HG03439 (cell line): ENCODE measurements at regions not wholly inside any gene's neighbourhood (a gene's known extent, or its start where the extent isn't known, plus 50 kb on each side); places are given as distances from the start of the nearest gene placed in this dataset.

Experiments used
- ATAC-seq: cut with Tn5 transposase; IDR thresholded peaks from one replicate; pipeline ENCODE4 v1.9.1; 2021; ENCODE audit warnings: mild to moderate bottlenecking, moderate library complexity; ENCODE audit not compliant: unreplicated experiment

DNA sequence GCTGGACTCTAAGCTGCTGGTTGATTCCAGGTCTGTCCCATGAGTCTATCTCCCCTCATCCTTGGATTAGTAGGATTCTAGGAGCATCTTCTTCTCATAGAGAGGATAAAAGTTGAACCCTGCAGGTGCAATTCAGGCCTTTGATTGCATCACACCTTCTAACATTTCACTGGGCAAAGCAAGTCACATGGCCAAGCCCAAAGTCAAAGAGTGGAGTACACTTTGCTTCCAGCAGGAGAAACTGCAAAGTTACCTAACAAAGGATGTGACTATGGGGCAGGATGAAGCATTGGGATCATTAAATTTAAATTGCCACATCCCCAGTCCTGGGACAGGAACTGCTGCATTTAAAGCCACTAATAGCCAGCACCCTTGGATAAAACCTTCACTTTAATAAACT lies 51.0 kb upstream of the EGFLAM start:
- ATAC-seq, result no peak

DNA sequence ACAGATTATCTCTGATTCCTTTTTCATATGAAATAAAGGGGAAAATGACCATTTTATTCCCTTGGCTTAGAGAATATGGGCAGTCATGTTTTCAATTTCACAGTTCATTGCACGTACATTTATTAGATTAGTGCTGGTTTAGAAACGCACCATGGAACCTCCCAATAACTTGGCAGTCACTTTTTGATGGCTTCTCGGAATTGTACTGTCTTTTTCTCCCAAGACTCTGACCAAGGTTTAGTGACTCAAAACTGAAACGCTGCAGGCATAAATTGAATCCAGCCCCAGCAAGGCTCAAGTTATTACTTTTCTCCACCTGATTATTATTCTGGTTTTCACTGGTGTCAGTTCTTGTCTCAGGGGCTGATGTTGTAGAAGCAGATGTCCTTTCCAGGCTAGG lies 55.6 kb upstream of the EGFLAM start:
- ATAC-seq, result no peak

DNA sequence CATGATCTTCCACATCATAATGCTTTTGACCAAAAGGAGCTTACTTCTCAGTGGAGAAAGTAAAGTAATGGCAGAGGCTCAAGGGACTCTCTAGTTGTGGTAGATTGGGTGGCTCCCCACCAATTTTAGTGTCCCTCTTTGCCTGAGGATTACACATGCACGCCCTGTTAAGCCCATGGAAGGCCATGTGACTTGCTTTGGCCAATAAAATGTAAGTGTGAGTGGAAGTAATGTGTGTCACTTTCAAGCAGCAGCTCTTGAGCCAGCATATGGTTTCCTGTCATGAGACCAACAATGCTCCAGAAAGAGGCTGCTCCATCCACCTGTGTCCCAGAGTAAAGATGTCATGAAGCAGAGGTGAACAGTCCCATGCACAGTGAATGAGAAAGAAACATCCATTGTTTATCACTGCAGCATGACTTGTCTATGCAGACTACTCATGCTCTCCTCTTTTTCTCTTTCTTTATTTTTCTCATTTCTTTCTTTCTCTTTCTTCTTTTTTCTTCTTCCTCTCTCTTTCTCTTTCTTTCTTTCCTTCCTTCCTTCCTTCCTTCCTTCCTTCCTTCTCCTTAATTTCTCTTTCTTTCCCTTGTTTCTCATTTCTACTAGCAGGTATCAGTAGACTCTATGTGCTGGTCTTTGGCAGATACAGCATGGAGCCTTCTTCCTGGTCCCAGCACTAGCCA lies 57.3 kb upstream of the EGFLAM start:
- no peak for ATAC-seq

DNA sequence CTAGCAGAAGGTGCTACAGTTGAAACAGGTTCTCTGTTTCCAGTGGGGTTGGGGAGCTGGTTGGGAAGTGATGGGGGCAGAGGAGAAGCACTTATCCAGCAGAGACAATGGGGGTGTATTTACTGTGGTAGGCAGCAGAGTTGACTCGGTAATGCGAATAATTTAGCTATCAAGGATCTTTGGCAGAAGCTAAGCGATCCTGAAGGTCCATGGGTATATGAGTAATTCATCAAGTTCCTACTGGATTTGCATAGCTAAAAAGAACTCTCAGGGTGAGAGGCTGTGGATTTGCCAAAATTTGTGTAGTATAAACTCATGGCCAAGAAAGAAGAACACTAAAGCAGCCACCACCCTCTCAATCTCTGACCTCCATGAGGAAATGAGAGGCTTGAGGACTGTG lies 61.2 kb upstream of the EGFLAM start:
- no peak for ATAC-seq

DNA sequence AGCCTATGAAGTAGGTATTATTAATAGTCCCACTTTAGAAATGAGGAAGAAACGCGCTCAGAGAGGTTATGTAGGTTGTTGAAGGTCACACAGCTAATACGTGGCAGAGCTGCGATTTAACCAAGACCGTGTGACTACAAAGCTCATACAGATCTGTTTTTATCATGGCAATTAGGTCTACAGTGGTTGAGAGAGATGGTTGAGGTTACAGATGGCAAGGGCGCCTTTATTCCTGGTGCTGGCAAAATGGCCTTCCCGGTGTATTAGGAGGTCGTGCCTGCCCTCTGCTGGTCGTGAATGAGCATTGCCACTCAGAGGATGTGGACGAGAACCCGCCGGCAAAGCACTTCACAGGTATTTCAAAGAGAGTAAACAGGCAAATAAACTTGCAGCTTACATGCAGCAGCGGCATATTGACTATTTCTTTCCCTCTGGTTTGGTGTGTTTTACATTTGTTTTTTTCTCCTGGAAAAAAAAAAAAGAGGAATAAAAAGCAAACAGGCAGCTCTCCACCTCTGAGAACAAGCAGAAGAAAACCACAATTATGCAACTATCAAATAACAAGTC lies 65.3 kb upstream of the EGFLAM start:
- ATAC-seq, result no peak

DNA sequence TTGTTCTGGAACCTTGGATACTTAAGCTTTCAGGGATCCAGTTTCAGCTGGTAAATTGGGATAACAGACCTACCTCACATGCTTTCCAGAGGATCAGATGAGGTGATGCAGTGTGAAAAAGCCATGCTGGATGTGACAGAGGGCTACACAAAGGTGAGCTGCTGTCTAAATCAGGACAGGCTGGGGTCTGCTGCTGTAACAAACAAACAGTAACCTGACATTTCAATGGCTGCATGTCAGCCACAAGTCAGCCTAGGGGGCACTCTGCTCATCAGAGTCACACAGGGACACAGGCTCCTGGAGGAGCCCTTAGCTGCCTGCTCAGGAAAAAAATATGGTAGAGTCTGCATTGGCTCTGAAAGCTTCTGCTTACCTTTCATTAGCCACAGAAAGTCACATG lies 66.7 kb upstream of the EGFLAM start:
- no peak for ATAC-seq

DNA sequence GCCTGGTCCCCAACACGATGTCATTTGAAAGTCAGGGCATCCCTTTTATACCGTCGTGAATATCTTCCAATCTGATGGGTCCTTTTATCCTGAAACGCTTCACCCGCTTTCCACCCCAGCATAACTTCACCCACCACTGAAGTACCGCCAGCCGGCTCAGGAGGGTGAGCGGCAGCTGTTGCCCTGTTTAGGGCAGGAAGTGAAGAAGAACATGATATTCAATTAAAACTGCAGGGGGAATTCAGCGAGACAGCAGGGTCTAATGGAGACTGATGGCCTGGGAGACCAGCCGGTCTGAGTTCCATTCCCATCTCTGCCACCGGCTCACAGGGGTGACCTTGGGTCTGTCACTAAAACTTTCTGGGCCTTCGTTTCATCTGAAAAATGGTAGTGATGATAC lies 68.2 kb upstream of the EGFLAM start:
- ATAC-seq, result no peak

DNA sequence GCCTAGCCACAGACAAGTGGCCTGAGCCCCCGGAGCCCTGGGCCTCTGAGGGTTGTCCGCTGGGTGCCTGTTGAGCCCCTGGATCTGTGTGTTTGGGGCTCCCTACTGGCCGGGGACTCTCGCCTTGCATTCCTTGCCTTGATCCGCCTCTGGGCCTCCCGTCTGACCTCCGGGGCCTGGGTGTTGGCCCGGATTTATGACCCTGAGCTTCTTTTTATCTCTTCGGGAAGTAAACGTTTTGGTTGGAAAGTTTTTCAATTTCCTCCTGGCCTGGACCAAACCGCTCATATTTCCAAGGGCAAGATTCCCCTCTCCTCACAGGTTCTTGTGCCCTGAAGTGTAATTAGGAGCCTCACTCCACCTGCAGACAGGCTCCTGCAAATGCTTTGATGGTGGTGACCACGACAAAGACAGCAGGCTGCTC lies 69.3 kb upstream of the EGFLAM start:
- no peak for ATAC-seq

DNA sequence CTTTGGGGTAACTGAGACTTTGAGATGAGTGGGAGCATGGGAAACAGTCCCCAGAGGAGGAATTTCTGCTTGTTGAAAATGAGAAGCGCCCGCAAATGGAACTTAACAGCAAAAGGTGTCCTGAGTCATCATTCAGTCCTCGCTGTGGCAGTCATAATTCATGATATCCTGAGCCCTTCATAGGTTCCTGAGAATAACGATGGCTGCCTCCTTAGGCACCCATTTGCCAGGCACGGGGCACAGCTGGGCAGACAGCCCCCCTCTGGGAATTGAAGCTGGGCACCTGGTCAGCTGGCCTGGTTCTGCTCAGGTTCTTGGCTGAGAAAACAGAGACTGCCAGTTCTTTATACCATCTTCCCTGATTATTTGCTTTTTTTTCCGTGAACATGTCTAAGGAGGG lies 69.8 kb upstream of the EGFLAM start:
- ATAC-seq, result no peak

DNA sequence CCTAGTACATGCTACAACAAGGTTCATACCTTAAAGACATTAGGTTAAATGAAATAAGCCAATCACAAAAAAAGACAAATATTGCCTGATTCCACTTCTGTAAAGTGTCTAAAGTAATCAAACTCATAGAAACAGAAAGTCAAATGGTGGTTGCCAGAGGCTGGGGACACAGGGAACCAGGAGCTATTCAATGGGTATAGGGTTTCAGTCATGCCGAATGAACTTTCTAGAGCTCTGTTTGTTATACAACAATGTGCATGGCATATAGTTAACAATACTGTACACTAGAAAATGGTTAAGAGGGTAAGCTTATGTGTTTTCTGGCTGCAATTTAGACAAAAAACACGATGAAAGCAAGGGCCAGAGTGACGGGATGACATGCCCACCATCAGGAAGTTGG lies 70.8 kb upstream of the EGFLAM start:
- ATAC-seq, result no peak

DNA sequence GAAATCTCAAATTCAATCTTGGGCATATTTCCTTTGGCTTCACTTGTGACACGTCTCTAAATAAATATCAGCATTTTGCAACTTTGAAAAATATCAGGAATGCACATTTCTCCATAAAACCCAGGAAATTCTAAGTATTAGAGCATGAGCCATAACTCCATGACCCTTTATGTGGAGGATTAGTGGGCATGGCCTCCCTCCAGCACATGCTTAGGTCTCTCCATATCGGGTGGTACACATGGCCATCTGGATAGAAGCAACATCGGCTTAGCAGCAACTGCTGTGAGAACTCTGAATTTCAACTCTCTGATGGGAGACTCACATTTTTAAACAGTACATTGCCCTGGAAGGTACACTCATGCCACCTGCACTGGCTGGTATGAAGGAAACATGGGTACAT lies 73.7 kb upstream of the EGFLAM start:
- no peak for ATAC-seq

DNA sequence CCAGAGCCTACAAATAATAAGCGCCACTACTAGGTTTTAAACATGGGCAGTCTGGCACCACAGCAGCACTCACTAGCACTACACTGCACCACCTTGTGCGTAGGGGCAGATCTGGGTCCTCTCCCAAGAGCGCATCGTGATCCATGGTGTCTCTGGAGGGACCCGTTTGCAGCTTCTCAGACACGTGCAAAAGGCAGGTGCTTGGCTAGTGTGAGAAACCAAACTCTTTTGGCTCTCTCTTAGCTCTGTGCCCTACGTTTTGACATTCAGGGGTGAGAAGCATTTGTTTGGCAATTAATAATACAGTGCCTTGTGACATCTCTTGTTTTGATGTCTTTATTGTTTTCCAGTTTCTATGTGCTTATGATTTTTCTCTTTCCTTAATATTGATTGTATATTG lies 75.4 kb upstream of the EGFLAM start:
- ATAC-seq, result no peak

DNA sequence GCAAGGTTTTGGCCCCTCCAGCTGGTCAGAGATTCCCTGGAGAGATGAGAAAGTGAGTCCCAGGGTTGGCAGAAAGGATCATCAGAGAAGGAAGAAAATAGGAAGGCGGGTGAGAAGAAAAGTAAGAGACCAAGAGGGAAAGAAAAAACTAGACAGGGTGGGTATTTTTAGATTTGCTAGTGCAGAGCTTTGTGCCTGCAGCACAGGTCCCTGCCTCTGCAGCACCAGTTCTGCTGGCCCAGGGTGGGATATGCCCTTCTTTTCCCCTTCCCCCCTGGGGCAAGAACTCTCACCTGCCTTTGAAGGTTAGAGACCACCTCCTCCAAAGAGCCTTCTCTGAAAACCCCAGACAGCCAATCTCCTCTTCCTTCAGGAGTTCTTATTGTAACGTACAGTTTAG lies 90.3 kb upstream of the EGFLAM start:
- ATAC-seq, result no peak

DNA sequence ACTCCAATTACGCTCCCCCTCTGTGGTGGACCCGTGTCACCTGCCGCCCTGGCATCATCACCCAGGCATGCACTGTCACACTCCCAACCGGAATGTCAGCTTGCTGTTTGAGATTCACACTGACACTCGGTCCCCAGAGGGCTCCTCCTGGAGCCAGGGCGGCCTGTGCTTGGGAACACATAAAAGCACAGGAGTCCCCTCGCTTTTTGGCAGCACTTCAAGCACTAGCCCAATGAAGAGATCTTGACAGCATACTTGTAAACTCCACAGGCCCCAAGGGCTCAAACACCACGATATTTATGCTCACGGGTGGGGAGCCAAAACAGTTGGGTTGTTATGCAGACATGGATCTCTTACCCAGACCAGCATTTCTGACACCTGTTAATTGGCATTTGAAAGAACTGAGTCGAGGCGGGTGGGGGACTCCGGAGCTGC lies 90.8 kb upstream of the EGFLAM start:
- no peak for ATAC-seq

DNA sequence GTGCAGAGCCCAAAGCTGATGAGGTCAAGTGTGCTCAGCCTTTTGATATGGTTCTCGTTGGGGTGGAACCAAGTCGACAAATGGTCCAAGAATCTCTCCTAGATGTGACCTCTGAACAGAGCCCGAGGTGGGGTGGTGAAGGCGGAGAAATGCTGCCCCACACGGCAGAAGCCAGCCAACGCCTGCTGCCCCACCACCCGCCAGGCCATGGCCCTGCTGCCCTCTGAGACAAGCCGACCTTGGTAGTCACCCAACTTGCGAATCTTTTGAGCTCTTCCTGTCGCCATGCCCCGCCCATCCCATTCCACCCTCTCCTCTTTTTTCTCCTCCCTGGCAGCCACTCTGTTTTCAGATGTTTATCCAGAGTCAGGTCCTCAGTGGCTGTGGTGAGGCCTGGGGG lies 91.5 kb upstream of the EGFLAM start:
- no peak for ATAC-seq

DNA sequence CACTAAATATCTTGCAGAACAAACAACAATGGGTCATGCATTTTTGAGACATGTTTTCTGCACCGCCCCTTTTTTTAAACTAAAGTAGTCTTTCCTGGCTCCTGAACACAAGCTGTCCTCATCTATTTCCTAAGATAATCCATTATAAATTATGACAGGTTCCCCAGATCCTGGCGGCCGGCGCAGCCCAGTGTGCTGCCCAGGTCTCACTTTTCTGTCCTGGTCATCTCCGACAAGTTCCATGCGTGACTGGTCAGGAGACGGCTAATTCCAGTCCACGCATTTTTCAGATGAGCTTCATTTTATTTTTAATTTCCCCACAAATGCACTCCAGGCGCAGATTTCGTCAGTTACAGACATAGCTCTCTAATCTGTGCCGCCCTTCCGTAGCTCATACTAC lies 92.9 kb upstream of the EGFLAM start:
- no peak for ATAC-seq

DNA sequence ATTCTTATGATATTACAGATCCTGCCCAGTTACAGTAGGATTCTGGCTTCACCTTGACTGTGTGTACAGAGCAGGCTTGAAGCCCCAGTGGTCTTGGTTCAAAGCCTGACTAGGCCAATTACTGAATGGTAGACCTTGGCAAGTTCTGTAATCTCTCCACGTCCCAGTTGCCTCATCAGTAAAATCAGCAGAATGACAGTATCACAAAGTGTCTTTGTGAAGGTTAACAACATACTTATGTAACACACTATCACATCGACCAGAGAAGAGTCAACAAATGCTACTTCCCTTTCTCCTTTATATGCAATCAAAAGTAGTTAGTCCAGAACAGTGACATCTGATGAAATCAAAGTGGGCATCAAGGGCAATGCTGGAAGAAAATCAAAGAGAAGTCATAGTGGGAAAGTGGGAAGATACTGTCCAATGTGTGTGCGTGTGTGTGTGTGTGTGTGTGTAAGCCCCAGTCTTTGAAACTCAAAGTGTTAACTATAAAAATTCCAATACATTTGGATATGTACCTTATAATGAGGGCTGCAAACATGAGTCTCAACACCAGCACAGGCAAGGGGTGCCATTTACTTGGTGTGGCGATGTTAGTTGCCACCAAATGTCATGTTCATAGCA lies 93.5 kb upstream of the EGFLAM start:
- no peak for ATAC-seq

DNA sequence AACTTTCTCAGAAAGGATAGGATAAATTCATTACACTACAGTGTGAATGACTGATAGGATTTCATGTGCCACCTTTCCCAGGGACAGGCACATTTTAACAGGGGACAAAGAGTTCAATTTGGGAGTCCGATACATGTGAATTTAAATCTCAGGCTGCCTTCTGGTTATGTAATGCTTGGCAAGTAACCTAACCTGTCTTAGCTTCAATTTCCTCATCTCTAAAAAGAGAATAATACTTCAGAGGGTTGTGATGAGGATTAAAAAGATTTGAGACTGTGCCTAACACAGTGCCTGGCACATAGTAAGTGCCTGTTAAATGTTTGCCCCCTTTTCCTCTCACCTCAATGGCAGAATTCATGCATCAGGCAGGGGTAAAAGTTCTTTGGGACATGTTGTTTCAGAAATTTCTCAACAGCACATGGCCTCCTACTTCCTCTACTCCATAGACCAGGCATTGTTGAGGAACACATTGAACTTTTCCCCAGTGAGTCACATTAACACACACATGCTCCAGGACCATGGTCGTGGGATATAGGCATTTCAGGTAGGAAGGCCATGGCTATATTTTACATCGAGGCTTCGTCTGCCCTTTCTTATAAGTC lies 94.6 kb upstream of the EGFLAM start:
- ATAC-seq, result no peak

DNA sequence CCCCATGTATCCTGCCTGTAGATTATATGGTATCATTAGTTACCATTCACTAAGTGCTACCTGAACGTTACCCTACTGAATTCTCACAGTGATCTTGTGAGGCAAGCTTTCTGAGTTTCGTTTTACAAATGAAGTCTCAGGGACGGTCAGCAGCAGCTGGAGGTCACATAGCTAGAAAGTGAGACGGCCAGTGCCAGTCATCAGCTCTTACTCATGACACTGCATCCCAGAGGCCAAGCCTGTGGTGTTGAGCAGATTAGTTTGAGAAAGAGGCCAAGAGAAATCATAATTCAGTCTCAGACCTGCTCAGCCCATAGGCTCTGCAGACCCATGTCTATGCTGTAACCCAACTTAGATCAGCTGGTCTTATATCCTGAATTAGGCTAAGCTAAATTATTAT lies 95.7 kb upstream of the EGFLAM start:
- ATAC-seq, result no peak

DNA sequence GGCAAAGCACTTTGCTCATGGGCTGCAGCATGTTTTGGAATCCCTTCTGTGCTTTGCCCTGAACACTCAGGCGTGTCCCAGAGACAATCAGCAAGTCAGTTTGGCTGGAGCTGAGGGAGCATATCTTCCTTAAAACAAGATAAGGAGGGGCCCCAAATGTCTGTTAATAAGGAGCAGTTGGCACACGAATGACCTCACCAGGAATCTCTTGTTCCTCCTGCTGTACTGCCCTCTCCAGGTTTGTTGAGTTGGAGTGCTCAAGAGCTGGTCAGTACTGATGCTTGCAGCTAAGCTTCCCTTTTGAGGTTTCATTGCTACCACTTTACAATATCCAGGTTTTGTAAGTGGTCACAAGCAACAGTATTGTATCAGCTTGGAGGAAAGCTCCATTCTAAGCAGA lies 101.3 kb upstream of the EGFLAM start:
- ATAC-seq, result no peak

DNA sequence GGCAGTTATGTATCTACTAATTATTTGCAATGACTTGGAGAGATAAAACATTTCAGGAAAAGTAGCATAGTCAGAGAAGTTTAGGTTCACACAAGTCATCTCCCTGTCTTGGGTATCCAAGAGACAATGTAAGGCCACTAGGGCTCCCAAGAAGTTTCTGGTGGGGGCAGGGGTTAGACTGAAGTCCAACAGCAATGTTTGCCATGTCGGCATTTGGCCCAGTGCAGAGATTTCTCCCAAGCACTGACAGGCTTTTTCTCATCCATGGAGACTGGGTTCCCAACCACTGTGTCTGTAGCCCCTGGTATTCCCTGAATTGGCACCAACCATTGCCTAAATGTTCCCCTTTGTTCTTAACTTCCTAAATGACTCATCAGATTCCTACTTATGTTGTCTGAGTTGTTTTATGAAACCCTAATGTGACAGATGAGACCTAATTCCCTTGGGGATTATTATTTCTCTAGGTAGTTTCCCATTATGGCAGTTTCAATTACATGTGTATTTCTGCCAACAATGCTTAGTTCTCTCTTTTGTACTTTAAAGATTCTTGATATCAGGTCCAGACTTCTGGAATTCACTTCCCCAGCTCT lies 103.6 kb upstream of the EGFLAM start:
- no peak for ATAC-seq

DNA sequence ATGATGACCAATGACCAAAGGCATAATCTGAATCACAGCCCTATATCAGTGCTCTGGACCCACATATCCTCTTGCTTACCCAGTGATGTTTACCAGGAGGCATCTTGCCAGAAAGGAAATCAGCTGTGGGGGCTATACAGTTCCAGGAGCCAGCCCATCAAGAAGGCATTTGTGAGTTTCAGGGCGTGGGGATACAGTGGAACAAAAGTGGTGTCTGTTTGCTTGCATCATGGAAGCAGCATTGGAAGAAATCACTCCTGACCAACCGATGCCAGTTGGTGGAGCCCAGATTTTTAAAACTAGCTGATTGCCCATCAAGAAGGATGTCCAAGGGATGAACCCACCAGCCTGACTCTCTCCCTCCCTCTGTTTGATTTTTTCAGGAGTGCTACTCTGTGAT lies 106.5 kb upstream of the EGFLAM start:
- no peak for ATAC-seq
